ENCODE measurements at regions not wholly inside any gene's neighbourhood (a gene's known extent, or its start where the extent isn't known, plus 50 kb on each side); places are given as distances from the start of the nearest gene placed in this dataset.
"Not testable (repeated sequence)": the region's sequence is repeated elsewhere in the genome, so short reads cannot be mapped to it uniquely, and the experiment has no call there.

- TF ChIP-seq CTCF (conservative IDR thresholded peaks at IDR 0.05; ENCODE audit: low read depth, low read length); EZH2 (IDR thresholded peaks at IDR 0.05; ENCODE audit: borderline replicate concordance, low read depth, low read length, poor library complexity, severe bottlenecking): not testable (repeated sequence)
These were observed 256.6 kb upstream of the PELI2 start for GRCh38 chr14:55861561-55861960.
